Stimulated activated CD4-positive, alpha-beta T cell treated with anti-CD3 and anti-CD28 coated beads, Interleukin-4, amount 100 ng/mL, for 48 hours (primary cell): ENCODE measurements at regions not wholly inside any gene's neighbourhood (a gene's known extent, or its start where the extent isn't known, plus 50 kb on each side); places are given as distances from the start of the nearest gene placed in this dataset.
"Not testable (repeated sequence)": the region's sequence is repeated elsewhere in the genome, so short reads cannot be mapped to it uniquely, and the experiment has no call there.

ENCODE experiments used
- DNase-seq, 2 donors: peaks; one replicate each; pipeline ENCODE4 v3.0.0-alpha.2; 2020; ENCODE audit warnings: low read depth in 2 of 2

DNA sequence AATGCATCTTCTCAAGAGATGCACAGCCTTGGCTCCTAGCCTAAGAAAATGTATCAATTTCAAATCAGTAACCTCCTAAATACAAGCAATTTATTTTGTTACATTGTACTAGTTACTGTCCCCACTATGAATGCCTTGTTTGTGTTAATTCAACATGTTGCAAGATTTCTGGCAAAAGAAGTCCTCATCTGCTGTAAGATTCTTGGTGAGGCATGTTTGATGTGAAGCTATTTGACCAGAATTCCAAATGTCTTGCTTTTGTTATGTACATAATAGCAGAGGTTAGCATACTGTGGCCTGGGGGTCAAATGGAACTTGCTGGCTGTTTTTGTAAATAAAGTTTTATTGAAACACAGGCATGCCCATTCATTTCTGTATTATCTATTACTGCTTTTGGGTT lies 1023.1 kb upstream of the WWC1 start:
- no peak for DNase-seq

DNA sequence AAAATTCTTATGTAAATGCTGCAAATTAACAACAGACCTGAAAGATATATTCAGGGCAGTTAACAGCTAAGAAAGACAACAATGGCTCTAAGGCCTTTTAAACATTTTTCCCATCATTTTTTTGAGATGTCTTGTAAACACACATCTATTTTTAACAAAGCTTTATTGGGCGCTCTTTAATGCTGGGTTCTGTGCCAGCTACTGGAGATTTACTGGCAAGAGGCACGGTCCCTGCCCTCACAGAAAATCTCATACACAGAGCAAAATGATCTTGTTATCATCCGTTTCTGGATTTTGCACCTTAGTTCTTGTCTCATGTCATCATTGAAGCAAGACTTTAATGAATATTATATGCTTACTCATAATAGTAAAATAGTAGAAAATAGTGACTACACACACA lies 1022.3 kb upstream of the WWC1 start:
- no peak for DNase-seq

DNA sequence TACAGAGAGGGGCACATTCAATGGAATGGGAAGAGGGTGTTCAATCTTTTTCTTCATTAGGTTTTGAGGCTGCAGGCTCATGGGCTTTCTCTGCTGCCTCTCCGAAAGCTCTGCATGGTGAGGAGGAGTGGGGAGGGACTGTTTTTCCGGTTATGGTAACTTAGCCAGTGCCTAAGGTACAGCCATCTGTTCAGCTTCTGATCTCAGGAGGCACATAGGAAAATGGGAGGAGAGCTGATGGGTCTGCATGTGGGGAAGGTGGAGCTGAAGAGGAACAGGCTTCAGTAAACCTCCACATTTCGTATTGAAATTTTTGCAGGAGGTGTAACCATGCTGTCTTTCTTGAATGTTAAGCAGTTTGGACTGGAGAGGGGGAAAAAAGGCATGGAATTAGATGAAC lies 1020.4 kb upstream of the WWC1 start:
- DNase-seq: no peak

DNA sequence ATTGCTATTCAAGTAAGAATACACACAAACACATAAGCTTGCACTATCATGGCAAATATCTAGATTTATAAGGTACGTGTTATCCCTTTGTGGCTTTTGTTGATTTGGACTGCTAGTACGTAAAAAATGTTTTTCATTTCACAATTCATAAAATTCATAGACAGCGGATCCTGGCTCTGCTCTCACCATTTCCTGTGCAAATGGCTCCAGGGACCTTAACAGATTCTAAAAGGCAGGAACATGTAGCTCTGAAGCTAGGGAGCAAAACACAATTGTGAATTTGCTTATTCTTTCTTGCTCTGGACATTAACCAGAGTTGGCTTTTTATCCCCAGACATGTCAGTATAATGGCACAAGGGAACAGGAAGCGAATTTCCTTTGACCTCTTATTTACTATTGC lies 1019.9 kb upstream of the WWC1 start:
- no peak for DNase-seq

DNA sequence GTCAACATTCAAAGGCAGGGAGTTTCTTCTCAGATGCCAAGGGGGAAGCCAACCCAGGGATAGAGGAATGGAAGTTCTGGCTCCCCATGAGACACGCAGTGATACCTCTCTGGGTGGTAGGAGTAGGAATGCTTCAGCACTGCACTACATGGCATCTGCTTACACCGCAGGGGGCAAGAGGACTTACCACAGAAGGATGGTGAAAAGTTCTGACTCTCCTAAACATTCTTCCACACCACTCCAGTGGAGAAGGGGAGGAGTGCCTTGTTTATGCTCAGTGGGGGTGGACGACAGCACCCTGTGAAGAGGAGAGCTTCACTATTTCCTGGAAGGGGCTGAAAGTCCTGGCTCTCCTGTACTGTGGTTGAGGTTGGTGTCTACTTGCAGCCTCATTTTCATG lies 1011.3 kb upstream of the WWC1 start:
- DNase-seq: no peak

DNA sequence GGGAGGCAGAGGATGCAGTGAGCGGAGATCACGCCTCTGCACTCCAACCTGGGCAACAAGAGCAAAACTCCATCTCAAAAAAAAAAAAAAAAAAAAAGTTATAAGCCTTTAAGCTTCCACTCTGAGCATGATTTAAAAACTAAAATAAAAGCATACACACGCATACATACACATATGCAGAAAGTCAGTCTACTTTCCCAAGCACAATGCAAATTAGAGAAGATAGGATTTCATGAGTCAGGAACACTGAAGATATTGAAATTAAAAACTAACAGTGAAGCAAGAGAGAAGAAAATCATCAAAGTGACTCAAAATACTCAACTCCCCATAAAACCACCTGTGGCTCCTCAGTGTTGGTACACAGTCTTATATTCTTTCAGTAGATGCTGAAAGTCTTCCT lies 1009.5 kb upstream of the WWC1 start:
- no peak for DNase-seq

DNA sequence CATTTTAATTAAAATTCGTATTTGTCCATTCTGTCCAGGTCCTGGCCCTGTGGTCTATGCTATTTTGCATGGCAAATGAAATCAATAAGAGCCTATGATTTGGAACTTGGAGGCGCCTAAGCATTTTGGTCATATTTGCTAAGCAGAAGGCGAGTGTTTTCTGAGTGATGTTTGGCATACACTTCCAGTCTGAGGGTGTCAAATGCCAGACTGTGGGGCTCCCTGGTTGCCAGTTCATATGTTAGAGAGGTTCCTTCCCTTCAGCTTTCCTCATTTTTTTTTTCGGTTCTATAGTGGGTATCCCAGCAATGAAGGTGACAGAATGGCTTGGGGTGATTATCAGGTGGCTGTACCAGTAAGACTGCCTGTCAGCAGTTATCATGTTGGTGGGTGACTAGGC lies 1007.8 kb upstream of the WWC1 start:
- no peak for DNase-seq

DNA sequence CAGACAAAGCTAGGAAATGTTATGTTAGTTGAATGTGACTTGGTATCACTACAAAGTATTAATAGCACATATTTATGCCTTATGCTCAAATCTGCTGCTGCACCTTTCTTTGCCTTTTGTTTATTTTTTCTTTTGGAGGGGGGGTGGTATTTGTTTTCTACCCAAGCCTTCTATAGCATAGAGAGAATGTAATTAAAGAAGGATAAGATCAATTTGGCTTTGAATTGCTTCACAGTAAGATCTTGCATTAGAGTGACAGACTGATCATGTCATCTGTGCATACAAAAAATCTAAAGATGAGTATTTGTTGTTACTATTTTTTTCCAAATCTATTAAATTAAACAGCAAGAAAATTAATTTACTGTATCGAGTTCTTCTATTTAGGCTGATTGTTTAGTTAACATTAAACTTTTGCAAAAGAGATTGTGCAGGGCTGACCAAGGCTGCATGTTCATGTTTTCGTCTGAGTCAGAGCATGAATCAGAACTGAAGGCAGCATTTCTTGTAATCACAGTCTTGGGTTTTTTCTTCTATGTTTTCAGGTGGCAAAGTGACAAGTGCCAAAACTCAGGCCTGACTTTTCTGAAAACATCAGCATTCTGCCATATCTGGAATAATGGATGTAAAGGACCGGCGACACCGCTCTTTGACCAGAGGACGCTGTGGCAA lies 1007.1 kb upstream of the WWC1 start:
- no peak for DNase-seq

DNA sequence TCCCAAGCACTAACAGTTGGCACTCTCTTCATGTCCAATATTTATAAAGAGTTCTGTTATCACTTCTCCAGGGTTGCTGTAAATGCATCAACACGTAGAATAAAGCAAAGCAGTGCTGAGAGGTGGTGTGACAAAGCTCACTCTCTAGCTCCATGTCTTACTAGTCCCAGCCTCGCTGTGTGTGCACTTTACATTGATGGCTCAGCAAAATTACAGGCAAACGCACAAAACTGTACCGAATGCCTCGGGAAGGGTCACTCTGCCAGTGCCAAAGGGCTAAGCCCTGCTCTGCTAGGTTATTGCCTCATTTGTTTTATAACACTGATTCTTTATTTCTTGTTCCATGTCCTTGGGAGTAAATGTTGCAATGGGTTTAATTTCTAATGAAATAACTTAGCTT lies 1005.9 kb upstream of the WWC1 start:
- no peak for DNase-seq

DNA sequence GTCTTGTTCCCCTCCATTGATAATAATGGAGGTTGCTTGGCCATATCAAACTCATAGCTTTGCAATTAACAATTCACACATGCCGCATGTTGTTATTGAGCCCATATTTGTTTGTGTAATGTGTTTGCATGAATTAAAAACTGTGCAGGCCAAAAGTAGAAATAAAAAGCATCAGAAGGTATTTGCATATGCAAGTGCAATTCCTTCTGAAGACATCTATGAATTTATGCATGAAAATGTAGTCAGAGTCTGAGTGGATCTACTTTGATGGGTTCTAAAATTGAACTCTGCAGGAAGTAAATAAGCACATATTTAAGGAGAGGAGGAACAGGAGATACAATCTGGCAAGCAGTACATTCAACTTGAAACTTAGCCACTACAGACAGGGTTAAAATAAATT lies 1004.6 kb upstream of the WWC1 start:
- no peak for DNase-seq

DNA sequence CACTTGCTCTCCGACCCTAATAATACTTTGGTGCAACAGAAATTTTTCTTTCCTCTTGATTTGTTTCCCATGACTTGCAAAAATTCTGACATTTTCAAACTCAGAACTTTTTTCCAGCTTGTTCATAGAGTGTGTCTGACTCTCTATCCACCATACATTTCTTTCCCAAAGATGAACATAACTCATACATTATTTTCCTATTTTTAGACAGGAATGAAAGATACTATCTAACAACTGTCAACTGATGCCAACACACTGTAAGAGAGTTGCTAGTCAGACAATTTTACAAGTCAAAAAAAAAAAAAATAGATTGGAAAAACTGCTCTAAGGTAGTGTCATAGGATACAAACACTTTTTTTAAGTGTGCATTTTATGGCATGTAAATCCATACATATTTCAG lies 1001.0 kb upstream of the WWC1 start:
- DNase-seq: no peak

DNA sequence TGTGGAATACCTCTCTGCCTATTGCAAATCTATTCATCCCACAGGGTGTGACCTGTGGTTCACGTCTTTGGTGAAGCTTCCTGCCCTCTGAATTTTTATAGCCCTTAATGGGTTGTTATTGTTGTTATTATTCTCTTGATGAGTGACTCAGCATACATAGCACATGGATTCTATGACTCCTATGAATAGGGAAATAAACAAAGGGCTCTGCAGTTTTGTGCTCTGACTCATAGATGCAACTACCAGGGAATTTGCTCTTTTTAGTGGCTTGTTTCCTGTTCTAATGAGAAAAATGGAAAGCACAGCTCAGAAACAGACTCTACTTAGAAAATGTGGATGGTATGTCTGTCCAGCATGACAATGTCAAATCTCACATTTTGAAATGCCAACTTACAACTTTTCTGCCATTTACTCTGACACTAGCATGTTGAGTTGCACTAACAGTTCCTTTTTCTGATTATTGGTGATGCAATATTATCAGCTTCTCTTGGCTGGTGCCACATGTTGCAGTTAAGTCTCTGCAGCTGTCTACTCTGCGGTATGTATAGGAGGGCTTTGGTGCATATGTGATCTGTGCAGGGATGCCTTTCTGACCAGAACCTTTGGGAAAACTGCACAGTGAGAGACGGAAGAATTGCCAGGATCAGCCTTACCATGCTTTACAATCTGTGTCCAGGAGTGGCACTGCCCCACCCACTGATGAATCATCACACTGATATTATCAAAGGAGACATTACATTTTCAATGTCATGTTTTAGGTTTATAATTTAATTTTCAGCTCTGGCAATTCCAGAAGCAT lies 996.4 kb upstream of the WWC1 start:
- DNase-seq: no peak

DNA sequence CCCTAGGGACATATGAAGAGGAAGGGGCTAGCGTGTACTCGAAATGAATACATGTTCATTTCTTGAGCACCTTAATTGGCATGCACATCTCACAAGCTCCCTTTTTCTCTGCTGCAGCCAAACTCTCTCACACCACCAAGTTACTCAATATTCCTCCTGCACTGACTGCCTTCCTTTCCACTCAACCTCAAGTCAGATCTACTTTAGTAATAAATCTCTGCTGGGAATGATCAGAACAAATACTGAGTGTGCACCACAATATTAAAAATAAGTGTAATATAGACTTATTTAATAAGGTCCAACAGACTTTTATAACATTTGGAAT lies 995.8 kb upstream of the WWC1 start:
- no peak for DNase-seq

DNA sequence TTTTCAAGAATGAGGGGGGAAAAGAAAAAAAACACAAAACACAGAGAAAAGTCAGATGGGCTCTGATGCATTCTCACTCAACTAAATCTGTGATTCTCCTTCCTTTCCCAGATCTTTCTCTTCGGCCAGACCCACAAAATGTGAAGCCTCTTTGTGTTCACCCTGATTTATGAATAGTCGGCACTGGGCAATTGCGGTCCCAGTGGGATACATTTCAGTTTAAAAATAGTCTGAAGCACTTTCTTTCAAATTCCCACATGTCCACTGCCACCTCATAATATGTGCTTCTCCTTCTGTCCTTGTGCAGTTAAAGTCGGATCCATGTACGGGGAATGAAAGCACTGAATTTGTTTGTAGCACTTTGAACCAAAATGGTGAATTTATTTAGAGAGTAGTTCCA lies 995.4 kb upstream of the WWC1 start:
- no peak for DNase-seq

DNA sequence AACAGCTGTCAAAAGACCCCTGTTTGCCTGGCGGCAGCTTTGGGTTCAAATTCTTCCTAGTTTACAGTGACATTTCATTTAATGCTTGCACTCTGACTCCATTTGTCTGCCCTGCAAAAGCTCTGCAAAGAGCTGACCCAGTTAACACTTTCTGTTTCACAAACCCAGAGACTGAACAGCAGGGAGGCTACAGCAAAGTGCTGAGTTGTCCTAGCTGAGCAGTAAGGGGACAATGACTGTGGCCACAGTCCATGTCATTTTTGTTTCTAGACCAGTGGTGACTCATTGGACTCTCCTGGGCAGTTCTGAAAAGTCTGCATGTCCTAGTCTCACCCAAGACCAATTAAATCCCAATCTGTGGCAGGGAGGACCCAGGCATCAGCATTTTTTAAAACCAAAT lies 994.8 kb upstream of the WWC1 start:
- DNase-seq: no peak

DNA sequence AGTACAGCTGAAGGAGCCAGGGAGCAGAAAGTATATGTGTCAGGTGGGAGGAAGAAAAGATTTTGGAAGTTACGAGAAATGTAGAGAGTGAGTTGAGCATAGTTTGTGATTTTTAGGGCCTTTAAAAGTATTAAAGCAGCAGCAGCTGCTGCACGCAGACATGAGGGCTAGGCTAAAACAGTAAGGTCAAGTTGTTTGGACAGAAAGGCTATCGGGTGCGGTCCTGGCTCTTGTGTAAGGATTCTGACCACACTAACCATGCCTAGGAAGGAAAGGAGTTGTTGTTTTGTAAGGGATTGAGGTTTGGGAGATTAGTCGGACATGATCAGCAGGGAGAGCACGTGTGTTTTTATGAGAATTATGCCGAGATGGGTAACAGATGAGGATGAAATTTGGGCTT lies 991.6 kb upstream of the WWC1 start:
- DNase-seq: not testable (repeated sequence)

DNA sequence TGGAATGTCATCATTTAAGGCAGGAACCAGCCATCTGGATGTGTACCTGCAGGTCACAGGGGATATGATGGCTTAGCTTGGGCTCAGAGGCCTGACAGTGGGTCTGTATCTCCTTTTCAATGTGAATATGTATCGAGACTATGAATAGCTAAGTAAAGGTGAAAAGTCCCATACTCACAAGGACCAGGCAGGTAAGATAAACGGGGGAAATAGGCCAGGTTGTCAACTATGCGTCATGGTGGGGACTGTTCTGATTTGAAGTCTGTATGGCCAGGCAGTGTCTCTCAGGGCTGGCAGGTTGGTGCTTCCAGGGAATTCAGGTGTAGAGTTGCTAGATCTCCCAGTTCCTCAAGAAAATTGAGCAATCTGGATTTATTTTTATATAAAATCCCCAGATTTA lies 987.9 kb upstream of the WWC1 start:
- DNase-seq: no peak

DNA sequence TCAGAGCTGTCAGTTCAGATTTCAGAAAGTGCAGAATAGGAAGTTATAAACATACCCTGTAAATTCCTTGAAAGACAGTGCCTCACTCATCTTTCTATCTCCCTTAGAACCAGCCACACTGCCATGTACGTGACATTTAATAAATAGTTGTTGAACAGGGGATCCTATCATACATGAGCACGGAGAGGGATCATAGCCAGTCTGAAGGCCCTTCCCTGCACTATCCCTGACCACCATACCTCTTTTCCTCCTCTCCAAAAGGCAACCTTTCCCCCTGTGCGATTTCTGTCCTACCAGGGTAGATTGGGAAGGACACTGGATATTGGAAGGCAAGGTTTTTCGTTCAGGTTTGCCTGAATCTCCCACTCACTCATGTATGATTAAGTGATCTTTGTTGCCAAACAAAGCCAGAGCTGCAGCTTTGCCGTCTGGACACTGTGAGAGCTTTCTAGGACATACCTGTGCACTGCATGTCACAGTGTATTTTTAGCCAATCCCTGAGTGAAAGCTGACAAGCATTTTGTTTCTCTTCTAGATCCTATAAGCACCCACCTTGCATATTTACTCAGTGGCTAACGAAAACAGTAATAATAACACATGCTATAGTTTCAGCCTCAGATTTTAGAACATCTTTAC lies 986.5 kb upstream of the WWC1 start:
- no peak for DNase-seq

DNA sequence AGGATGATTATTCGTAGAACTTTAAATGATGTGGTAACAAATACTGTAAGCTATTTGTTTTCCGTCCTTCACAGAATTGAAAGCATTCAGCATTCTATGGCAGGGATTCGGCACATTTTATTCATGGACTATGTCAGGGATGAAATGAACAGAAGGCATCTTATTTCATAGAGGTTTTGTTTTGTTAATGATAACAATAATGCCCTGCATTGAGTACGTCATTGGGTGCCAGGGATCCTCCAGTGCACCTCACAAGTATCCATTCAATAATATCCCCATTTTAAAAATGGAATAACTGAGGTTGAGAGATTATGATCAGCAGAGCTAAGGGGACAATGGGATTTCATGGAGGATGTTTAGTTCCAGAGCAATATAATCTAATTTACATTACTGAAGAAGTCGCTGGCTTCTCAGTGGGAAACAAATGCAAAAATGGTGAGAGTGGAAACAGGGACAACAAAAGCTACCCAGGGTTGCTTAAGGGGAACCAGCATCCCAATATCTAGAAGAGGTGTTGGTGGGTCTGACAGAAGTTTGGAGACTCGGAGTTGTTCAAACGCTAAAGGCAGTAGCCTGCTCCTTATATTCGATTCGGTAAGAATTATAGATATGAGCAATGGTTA lies 985.7 kb upstream of the WWC1 start:
- no peak for DNase-seq

DNA sequence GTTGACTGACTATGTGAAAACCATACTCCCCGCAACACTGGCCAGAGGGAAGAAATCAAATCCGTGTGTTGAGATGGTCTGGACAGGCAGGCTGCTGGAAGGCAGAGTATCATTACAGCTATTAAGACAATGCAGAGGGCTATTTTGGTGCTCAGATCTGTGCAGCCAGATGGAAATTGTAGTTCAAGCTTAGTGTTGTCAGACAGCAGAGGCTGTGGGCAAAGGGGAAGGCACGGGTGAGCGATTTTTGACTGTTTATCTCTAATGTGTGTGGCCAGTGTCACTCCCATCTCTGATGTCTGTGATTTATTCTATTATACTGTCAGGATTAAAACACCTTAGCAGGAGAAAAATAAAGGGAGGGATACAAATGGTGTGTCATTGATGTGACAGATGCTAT lies 984.4 kb upstream of the WWC1 start:
- DNase-seq: no peak

DNA sequence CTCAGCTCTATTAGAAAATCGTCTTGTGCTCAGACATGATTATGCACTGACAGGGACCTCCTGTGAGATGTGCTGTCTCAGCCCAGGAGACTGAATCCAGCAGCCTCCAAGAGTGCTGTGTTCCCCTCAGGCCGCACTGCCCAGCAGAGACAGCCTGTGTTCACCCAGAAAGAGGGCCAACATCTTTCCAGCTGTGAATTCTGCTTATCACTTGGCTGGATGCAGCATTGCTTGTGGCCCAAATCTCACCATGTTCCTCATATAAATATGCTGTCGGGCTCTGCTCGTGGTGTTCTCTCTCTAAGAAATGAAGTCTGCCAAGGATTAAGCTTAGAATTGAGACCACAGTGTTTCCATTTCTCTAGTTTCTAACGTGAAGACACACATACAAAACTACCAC lies 983.0 kb upstream of the WWC1 start:
- DNase-seq: no peak

DNA sequence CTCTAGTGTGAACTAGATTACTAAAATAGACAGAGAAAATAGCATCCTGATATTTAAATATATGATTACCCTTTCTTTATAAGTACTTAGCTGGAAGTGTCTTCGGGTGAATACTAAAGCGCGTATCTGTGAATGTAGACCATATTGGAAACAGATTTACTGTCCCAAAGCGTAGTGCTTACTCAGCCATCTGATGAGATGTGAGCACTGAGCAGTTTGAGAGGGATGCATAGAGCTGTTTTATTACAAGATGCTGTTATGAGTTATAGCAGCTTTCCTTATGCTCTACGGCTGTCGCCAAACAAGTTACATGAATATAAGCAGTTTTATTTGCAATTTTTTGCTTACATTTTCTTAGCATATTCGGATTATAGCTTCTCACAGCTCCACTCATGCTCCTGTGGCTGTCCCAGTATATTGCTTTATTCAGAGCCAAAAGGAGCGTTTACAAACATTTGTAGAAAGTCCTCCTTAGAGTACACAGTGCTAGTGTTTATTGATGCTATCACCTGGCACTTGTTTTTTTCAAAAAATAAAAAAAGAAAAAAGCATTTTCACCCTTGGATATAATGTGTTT lies 981.4 kb upstream of the WWC1 start:
- no peak for DNase-seq

DNA sequence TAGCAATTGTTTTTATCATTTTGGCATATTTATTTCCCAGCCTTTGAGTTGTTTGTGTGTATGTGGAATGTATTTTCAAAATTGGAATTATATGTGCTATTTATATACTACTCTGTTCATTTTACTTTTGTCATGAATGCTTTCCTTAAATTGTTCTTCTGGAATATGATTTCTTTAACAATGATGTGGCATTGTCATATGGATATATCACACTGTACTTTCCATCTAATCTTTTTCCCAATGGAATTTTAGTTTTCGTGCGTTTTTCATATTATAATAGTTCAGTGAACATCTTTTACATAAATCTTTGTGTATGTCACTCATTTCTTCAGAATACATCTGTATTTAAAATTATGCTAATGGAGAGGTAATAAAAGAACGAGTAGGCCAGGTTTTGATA lies 980.1 kb upstream of the WWC1 start:
- DNase-seq: no peak
